ENCODE measurements at regions not wholly inside any gene's neighbourhood (a gene's known extent, or its start where the extent isn't known, plus 50 kb on each side); places are given as distances from the start of the nearest gene placed in this dataset.
"Not testable (repeated sequence)": the region's sequence is repeated elsewhere in the genome, so short reads cannot be mapped to it uniquely, and the experiment has no call there.

- no peak for DNase-seq
Measured at GRCh38 chr5:152177626-152178349, 227.3 kb downstream of the NMUR2 start.

DNA sequence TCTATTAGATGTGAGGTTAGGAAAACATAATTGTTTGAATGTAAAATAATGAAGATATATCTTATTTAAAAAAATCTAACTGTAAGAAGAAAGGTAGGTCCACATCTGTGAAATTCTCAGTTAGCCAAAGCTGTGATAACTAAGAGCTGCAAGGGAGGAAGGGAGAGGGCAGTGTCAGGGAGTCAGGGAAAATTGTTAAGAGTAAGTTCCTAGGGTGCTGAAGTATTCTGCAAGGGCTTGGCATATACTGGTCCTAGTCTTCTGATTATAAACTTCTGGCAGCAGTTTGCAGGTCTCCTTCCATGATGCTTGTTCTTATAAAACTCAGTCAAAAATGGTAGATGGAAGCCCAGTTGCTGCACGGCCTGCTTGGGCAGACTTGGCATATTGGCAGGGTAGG lies 233.2 kb downstream of the NMUR2 start:
- DNase-seq = no peak

DNA sequence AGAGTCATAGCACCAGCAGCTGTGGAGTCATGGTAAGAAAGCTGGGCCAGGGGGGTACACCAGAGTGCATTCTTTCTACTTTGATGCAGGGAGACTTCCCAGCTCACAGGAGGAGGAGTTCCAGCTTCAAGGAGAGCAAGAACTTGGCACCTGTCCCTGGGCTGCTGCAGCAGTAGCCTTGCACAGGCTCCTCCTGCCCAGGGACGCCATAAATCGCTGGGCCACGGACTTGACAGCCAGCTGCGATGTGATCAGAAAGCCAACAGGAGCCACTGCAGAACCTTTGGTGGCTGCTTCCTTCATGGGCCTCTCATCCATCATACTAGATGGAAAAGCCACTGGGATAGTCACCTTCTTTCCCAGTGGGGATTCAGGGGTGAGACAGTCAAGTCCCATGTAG lies 234.7 kb downstream of the NMUR2 start:
- no peak for DNase-seq

- DNase-seq = no peak
Measured at GRCh38 chr5:152164860-152165259, 240.2 kb upstream of the GLRA1 start.

- not testable (repeated sequence) for DNase-seq
Measured at GRCh38 chr5:152159894-152160293, 235.2 kb upstream of the GLRA1 start.

DNA sequence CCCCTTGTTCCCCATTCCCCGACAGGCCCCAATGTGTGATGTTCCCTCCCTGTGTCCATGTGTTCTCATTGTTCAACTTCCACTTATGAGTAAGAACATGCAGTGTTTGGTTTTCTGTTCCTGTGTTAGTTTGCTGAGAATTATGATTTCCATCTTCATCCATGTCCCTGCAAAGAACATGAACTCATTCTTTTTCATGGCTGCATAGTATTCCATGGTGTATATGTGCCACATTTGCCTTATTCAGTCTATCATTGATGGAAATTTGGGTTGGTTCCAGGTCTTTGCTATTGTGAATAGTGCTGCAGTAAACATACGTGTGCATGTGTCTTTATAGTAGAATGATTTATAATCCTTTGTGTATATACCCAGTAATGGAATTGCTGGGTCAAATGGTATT lies 229.8 kb upstream of the GLRA1 start:
- DNase-seq = not testable (repeated sequence)

DNA sequence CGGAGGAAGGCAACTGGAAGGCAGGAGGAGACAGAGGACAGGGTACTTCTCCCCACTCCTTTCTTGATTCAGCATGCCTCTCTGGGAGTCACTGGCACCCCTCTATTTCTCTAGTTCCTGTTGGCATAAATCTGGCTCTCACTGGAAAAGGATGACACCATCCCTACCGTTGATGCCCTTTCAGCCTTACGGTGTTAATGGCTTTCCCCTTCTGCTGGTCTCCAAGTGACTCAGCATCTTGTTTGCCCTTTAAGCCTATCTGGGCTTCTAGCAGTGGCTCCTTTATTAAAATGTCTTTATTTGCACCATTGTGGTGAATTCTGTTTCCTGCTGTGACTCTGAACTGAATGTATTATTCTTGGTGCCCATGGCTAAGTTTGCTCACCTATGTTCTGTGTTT lies 227.3 kb upstream of the GLRA1 start:
- DNase-seq = no peak

DNA sequence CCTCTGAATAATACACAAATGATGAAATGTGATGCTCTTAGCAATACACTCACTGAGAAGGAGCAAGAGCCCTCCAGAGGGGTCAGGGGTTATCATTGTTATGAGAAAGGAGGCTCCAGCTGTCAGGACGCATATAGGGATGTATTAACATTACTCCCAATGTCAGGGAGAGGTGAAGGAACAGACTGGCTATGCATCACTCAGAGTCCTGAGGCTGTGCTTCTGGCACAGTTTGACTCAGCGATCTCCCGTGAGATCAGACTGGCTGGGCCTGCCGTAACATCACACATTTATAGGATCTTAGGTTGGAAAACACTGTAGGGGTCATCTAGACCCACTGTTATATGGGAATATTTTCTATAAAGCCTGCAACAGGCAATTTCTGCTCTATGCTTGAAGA lies 226.5 kb upstream of the GLRA1 start:
- no peak for DNase-seq

- DNase-seq = no peak
Measured at GRCh38 chr5:152147286-152147685, 222.6 kb upstream of the GLRA1 start.

DNA sequence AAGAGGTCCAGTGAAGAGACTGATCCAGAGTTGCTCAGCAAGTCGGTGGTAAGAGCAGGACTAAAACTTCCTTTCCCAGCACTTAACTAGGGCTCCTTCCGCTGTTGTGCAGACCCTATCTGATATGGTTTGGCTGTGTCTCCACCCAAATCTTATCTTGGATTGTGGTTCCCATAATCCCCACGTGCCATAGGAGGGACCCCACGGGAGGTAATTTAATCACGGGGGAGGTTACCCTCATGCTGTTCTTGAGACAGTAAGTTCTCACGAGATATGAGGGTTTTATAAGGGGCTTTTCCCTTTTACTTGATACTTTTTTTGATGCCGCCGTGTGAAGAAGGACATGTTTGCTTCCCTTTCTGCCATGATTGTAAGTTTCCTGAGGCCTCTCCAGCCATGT lies 221.9 kb upstream of the GLRA1 start:
- no peak for DNase-seq

DNA sequence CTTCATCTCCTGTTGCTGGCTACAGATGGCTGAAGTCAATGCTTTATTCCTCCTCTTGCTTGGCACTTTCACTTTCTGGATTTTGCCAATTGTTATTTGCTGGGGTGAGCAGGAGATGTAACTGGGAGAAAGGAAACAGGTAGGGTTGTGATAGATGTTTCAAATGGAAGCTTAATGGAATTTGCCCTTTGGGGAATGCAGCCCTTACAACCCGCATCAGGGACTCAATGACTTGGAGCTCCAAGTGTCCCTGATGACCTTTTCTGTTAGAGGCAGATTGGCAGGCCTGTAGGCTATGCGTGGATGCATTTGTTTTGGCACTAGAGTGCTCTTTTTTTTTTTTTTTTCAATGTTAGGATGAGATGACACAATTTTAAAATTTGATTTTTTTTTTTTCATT lies 219.9 kb upstream of the GLRA1 start:
- DNase-seq = no peak

GRCh38 chr5:152144030-152144429 lies 219.4 kb upstream of the GLRA1 start:
- no peak for DNase-seq

GRCh38 chr5:152142840-152143469 lies 218.3 kb upstream of the GLRA1 start:
- peak; percentile 45 for DNase-seq

- DNase-seq = no peak
Measured at GRCh38 chr5:152140347-152140746, 215.7 kb upstream of the GLRA1 start.

GRCh38 chr5:152137063-152137462 lies 212.4 kb upstream of the GLRA1 start:
- no peak for DNase-seq

GRCh38 chr5:152136321-152136720 lies 211.7 kb upstream of the GLRA1 start:
- DNase-seq = no peak

DNA sequence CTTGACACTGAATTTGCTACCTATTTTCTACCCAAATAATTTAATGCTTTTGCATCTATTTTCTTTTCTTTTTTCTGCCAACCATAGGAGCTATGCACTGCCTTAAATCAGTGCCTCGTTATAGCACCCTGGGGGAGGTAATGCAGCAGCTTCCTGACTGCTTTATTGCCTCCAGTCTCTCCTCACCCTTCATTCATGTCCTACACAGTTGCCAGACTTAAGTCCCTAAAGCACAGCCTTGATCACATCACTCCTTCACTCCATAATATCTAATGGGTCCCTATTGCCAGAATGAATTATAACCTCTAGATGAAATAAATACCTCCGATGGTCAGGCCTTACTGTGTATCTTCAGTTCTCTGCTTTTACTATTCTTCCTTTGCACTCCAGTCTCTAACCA lies 211.2 kb upstream of the GLRA1 start:
- no peak for DNase-seq

DNA sequence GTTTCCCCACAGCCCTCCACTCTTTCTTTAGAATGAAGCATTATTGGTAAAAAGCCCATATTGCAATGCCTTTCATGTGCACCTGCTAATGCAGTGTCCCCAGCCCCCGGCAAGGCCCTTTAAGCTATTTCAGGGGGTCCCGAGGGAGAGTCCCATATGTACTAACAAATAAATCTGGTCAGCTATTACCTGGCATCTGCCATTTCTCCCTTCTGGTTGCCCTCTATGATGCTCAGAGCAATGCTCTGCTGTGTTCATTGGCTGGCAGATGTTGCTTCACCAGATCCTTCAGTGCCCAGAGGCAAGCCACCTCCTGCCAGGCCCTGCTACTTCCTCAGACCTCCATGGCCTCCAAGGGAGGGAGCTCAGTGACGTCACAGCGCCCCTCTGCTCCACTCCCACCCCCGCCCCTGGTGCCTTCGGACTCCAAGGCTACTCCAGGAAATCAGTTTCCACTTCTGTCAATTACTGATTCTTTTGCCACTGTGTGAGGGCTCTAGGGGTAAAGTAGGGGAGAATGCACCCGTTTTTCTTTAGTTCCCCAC lies 201.1 kb upstream of the GLRA1 start:
- DNase-seq = no peak

- no peak for DNase-seq
Measured at GRCh38 chr5:152124409-152125041, 199.9 kb upstream of the GLRA1 start.

GRCh38 chr5:152118676-152119470 lies 194.2 kb upstream of the GLRA1 start:
- no peak for DNase-seq

DNA sequence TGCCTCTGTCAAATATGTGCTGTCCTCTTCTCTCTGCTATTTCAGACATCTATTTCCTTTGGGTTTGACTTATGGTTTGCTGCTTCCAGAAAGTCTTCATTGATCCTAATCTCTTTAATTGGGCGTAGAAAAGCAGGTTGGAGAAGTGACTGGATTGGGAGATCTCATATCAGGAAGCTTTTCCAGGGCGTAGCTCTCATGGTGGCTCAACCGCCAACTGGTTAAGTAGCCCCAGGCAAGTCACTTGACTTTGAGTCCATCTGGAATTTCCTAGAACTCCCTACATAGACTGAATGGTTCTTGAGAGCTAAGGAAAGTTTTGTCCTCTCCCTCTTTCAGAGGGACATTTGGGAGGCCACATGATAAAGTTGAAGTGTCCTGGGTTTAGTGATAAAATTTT lies 192.3 kb upstream of the GLRA1 start:
- no peak for DNase-seq

DNA sequence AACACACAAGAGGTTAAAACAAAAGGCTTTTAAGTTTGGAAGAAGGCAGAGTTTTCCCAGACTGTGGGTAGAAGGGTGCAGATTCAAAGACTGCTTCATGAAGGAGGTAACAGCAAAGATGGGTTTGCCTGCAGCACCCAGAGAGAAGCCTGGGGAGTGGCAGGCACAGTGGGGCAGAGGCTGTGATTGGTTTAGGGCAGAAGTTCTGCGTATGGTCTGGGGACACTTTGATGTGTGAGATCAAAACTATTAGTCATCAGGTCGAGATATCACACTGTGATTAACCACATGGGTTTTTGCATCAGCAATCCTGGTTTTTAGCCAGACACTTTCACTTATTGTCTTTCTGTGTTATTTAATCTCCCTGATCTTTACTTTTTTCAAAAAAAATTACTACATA lies 188.8 kb upstream of the GLRA1 start:
- no peak for DNase-seq

GRCh38 chr5:152107220-152107619 lies 182.6 kb upstream of the GLRA1 start:
- DNase-seq = no peak
